Pulmonary artery endothelial cell (primary cell): ENCODE measurements at regions not wholly inside any gene's neighbourhood (a gene's known extent, or its start where the extent isn't known, plus 50 kb on each side); places are given as distances from the start of the nearest gene placed in this dataset.
A peak's percentile ranks its signal among the peaks of the same experiment; 100 is the strongest.

ENCODE experiments used
- DNase-seq: peaks from one replicate; pipeline ENCODE4 v3.0.0-alpha.2; 2011; ENCODE audit warnings: low read depth, low spot score

DNA sequence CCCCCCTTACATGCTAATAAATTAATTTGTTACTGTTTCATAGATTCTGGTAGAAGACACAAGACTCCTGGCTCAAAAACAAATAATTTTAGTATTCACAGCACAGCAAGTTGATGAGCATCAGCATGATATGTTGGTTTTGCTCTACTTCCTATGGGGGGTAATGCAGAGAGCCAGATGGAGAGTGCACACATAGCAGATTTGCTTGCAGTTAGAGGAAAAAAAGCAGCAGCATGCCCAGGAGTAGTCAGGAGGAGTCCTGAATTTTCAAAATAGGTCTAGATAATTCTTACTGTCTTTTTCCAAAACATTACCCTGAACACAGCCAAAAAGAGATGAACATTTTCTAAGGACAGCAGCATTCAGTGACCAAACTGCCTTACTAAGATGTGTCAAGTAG is 261.3 kb downstream of the COX7C start:
- no peak for DNase-seq

DNA sequence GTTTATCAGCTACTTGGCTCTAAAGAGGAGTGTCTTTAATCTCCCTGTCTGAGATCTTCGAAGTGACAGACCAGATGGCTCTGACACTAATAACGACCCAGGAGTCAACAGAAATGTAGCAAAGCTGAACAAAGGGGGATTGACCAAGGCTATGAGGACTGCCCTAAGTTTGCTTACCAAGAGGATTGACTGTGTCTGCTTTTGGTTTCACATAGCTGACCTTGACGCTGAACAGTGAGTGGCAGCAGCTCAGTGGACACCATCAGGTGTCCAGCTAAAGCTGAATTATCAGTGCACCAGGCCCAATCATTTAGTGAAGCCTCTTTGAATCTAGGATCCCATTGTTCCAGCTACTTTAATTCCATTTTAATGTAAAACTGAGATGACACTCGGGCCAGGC is 262.6 kb downstream of the COX7C start:
- no peak for DNase-seq

DNA sequence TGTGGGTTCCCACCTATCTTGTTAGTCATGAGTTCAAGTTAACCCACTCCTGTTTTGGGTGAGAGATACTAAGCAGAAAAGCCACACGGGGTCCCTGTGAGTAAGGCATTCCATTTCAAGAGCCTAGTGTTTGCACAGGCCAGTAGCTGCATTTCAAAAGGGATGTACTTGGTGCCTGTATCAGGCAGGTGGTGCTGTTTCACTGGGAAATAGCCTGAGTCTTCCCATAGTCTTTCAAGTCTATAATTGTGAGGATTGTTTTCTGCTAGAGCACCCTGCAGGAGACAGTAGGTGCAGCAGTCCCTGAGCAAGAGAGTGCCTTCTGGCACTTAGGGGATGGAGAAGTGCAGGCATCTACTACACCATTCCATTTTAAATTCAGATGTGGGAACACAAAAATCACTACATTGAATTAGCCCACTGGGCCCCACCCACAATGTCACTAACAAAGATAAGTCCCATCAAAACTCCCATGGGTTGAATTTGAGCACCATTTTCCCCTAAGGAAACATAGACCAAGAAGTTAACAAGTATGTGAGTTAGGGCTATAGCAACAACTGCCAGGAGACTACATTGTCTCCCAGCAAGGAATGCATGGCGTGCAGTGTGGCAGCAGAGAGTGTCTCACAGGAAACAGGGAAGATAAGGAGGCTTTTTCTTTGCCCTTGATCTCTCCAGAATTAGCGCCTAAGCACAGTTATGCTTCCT is 263.2 kb downstream of the COX7C start:
- DNase-seq, result peak; percentile 51

DNA sequence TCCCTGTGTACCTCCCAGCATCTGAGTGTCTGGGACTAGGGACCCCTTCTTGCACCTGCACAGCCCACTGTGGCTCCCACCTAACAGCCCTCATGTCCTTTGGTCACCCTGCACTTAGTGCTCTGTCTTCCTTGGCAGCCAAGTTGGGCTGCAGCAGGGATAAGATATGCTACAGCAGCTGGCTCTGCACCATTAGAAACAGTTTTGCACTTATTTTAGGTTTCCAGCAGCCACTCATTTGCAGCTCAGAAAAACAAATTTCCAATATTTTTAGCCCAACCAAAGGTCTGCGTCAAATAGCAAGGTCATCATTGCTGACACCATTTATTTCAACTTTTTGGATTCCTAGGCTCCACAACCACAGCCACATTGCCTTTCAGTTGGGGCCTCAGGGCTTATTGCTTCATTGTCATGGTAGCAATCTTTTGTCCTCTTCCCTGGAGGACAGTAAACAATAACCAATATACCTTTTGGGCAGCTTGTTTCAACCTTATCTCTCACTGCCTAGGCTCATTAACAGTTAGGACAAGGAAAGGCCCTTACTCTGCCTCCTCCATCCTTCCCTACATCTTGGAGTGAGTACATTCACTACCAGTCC is 263.9 kb downstream of the COX7C start:
- no peak for DNase-seq

DNA sequence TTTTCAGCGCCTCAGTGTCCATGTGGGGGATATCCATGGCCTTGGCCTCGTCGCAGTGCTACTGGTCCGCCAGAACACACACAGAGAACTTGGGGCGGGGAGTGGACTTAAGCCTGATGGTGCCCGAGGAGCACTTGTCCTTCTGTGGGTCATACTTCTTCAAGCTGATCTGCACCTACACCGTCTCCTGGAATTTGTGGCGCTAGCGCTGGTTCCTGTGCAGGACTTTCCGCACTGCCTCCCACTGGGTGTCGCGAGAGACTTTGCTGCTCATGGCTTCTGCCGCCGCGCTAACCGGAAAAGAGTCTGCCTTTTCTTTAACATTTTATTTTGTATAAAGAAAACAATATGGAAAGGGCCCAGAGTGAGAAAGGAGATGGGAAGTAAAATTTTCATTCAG is 266.9 kb downstream of the COX7C start:
- no peak for DNase-seq

DNA sequence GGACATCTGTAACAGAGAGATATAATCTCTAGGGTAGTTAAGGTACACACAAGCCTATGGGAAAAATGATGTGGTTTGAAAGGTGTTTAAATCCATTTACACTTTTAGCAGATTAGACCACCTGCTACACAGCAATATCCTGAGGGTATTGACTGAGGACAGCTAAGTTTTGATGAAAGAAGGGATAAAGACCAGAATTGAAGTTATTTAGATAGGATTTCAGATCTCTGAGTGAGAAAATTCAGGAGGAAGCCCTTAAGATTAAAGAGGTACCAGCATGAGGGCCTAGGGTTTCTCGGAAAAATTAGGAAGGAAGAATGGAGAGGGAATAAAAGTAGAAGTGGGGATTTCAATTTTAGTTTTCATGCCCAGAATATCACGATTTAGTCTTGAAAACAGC is 267.3 kb downstream of the COX7C start:
- no peak for DNase-seq

DNA sequence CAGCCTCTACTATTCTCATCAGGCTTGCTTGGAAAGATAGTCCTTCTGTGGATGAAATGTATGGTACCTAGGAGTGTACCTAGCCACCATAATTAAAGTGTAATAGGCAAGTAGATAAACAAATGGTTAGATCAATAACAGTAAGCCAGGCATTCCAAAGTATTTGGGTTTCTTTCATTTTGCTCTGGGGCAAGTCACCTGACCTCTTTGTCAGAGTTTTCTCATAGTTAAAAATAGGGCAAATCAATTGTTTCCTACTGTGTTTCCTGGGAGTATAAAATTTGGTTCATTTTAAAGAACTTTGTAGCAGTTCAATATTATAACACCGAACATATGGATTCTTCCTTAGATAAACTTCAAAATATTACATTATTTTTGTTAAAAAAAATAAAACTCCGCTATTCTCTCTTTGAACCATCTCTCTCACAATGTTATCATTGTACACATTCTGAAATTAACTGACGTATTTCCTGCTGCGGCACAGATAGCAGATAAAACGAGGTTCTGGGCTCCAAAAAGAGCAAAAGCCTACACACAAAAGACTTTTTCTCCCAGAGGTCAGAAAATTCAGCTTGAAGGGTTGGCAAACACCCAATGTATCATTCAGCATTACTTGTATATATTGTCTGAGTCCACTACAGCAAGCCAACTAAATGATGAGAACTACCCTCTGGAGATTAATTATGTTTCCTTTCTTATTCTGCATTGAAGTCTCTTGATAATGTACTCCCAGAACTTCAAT is 267.9 kb downstream of the COX7C start:
- DNase-seq, result peak; percentile 27

DNA sequence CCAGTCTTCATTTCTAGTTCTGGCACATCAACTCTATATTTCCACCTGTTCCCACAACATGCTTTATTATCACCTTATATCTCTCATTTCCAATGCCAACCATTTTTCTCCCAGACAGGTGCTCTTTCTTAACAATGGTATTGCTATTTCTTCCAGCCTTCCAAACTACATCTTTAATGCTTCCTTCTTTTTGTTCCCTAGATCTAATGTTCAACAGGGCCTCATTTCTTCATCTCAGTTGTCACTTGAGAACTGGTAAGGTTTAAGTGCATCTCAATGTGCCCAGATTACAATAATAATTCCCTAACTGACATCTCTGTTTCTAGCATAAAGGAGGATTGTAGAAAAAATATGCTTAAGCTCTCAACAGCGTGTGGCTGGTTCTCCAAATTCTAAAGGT is 272.6 kb downstream of the COX7C start:
- DNase-seq, result no peak

DNA sequence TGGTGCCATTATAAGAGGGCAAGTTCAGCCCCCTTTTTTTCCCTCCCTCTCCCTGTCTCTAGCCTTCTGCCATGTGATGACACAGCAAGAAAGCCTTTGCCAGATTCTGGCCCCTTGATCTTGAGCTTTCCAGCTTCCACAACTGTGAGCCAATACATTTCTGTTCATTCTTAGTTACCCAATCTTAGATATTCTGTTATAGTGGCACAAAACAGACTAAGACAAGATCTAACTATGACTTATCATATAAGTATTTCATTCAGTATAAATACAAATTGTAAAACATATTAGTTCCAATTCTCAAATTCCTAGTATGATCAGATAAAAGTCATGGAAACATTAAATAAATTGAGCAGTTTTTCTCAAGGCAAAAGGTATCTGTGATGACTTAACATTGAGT is 276.3 kb downstream of the COX7C start:
- DNase-seq, result no peak

DNA sequence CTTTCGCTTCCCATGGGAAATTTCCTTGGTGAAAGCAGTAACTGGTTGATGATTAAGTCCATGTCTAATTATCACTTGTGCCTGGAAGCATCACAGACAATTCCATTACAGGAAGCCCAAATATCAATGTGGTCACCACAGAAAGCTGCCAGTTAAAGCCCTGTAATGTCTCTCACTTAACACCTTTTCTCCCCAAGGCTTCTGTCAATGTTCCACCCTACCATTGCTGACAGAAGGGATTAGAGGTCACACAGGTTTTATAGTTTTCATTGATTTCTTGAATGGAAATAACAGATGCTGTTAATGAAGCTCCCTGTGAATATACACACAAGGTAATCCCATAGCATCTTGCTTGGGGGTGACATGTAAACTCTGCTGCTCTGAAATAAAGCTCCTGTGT is 279.2 kb downstream of the COX7C start:
- DNase-seq, result no peak

DNA sequence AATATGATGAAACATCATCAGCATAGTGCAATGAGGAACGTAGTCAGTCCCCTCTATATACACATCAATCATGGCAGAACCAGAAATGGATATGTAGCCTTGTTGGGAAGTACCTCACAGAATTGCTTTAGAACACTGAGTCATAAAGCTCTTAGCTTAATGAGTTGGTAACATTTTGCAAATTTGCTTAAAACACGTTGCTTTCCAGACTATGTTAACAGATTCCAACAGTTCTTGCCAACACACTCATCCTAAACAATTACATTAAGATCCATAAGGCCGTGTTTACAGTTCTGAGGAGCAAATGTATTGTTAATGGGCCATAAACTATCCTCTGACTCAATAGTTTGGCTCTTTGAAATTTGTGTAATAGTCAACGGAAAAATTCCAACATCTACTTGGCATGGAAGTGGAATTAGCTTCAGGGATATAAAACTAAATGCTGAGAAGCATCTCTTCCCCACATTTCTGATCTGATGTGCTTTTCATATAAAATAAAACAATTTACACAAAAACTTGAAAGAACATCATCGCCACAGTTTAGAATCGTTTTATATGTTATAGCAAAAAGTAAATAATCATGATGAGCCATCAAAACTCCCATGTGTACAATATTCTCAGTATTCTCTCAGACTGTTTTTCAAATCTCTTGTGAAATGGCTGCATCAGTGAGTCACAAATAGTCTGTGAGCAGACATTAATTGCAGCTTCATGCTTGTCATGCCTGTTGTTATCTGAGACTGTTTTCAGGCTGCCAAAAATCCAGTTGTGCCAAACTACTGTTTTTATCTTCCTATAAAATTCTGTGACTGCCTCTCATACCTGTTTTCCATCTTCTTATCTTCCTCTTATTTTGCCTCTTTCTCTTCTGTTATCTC is 291.9 kb downstream of the COX7C start:
- DNase-seq, result no peak

DNA sequence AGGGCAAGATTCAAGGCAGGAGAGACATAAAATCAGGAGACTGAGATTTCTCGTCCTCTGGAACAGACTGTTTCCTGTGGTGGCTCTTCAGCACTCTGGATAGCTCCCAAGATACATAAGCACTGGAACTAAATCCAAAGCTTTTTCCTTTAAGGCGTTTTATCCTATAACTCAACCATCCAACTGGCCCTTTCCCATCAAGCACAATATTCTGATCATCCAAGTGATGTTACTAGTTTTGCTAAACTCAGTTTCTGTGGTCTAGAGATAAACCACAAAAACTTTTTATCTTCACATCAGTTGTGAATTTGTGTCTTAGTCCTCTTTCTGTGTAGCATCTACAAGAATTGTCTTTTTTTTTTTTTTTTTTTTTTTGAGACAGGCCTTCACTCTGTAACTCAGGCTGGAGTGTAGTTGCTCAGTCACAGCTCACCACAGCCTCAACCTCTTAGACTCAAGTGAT is 299.4 kb downstream of the COX7C start:
- DNase-seq, result no peak

DNA sequence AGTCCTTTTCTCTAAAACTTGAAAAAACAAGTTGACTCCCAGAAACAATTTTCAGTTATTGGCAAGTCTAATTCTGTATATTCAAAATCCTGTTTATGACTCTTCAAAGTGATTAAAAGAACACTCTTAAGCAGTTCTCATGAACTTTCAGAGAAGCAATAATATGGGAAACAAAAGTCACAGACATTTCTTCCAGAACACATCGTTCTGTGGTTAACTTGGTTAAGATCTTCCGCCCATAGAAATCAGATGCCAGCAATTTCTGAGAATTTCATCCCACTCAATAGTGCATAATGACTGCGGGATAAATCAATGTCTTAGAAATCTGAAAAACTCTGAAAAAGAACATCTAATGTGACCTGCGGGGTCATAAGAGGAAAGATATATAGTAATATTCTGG is 300.5 kb downstream of the COX7C start:
- no peak for DNase-seq

DNA sequence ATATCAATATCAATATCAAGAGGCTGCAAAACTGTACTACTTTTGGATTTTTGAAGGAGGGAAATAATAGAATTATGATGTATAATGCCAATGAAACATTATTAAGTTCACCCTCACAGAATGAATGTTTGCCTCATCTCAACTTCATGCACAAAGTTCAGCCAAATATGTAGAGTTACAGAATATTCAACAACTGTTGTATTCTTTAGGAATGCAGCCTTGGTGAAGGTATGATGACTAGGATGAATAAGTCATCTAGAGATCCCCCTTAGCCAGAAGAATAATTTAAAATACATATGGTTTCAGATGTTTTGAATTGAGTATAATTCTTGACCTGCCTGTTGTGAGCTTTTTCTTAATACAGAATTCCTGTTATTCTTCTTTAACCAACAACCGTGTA is 308.3 kb downstream of the COX7C start:
- DNase-seq, result no peak

DNA sequence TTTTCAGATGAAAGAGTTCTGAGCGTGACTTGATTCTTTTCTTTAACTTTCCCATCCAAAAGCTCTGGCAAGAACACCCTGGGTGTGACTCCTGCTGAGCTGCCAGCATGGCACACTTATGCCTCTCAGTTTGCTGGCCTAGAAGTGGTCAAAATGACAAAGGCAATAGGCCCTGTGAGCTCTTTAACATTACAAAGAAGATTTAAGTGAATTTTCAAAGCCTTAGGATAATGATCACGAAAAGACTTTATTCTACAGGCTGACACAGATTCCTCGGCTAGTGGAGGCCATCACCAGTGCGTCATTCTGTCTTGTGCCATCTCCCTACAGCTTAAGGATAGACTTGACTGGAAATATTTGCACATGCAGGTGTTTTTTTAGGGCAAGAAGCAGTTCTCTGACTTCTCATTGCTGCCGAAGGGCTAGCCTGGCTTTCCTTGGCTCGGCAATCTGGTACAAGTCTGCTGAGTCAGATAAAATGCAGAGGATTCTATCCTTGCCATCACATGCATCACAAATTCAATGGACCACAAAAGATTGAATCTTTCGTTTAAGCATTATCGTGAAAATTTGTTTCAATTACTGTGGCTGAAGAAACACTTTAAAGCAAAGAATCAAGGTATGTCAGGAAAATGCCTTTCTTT is 311.5 kb downstream of the COX7C start:
- no peak for DNase-seq

DNA sequence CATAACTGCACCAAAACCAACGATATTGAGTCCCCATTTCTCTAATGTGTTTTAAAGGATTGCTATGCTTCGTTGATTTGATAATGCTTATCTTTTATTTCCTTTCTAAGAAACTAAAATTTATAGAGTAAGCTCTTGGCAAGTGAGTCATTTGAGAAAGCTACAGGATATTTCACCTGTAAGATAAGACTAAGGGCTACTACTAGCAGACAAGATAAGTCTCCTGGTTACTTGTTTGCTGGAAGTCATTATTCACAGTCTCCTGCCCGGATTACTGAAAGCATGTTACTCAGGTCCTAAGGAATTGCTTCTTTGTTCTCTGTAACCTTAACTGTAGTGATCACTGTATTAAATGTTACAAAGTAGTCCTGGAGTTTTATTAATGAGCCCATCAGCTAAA is 315.9 kb upstream of the RASA1 start:
- no peak for DNase-seq

DNA sequence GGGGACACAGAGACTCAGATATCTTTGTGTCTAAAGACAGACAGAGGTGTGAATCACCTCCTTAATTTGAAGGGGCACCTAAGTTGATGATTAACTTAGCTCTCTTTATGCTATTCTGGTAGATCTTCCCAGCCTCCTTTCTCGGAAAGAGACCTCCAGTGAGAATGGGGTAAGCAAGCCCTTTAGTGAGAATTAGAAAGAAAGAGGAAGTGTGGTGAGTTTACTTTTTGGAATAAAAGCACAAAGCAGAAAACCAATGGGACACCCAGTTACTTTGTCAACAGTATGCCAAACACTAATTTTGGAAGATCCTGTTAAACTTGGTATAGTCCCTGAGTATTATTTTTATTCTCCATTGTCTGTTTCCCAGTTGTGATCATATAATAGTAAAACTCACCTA is 302.8 kb upstream of the RASA1 start:
- DNase-seq, result no peak

DNA sequence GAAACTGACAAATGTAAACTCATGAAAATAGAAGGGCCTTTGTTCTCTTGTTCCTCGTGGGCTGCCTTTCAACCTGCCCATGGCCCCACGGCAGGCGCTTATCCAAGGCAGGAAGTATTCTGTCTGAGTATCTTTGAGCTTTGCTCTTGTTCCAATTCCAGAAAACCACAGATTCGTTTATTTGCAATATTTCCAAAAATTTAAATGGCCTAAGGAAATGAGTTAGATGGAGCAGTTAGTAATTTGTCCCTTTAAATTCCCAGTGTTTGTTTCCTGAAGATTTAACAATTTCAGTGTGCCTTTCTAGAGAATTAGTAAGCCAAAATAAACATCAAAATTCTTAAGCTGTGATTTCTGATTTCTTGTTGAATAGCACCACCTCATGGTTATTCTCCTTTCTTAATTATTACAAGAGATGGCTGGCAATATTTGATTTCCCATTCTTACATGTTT is 299.4 kb upstream of the RASA1 start:
- no peak for DNase-seq

DNA sequence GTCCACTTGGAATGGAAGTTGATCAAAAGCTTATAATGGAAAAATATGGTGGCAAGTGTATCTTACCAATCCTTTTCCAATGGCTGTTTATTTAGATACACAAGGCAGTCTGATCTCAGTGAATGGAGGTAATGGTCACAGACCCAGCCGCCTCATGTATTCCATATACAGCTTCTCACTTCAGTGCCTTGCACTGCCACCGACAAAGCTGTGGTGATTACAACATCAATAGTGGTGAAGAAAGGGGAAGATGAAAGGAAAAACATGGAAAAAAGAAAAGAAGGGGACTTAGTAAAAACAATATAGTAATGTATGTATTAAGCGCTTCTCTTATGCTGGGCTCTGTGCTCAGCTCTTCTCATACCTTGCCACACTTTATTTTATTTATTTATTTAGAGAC is 297.3 kb upstream of the RASA1 start:
- DNase-seq, result no peak

DNA sequence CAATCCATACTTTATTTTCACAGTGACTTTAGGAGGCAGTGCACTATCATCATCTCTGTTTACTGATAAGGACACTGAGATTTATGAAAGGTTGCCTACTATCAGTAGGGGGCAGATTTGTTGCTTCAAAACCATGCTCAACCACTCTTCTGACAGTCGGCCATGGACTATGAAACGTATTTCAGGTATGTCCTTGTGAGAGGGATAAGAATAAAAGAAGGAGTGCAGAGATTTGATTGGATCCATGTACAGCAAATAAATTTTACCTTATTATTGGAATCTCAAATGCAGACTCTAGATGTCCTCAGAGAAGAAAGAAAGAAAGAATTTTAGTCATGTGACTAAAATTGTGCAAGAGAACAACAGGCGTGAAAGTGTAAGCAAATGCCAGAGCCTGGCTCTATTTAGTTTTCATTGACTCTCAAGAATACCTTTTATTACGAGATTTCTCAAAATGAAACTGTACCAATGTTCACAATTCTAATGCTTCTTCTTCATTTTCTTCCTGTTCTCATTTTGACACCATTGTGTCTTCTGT is 296.6 kb upstream of the RASA1 start:
- no peak for DNase-seq

DNA sequence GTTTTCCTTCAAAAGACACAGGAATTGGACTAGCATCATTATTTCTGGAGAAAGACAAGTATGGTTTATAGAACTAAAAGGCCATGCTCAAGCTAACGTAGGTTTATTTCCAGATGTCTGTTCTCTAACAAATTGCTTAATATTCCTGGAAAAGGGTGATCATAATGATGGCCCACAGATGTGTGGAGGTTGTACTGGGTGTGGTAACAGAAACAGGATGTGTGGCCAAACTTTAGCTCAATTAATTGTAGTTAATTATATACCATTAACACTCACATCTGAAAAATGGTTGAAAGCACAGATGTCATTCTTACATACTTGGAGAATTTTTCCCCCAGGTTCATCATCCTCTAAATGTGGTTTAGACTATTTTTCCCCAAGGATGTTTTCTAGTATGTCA is 292.7 kb upstream of the RASA1 start:
- DNase-seq, result no peak
